ENCODE measurements at regions not wholly inside any gene's neighbourhood (a gene's known extent, or its start where the extent isn't known, plus 50 kb on each side); places are given as distances from the start of the nearest gene placed in this dataset.
A peak's percentile ranks its signal among the peaks of the same experiment; 100 is the strongest.
"Not testable (repeated sequence)": the region's sequence is repeated elsewhere in the genome, so short reads cannot be mapped to it uniquely, and the experiment has no call there.

- DNase-seq = no peak
These were observed 172.2 kb downstream of the SUCLG1 start for GRCh38 chr2:84286878-84287277.

- DNase-seq = no peak
These were observed 173.9 kb downstream of the SUCLG1 start for GRCh38 chr2:84285056-84285747.

- peak; percentile 12 for DNase-seq
These were observed 175.6 kb downstream of the SUCLG1 start for GRCh38 chr2:84283506-84283905.

- DNase-seq = no peak
These were observed 177.6 kb downstream of the SUCLG1 start for GRCh38 chr2:84281510-84281909.

- no peak for DNase-seq
These were observed 178.2 kb downstream of the SUCLG1 start for GRCh38 chr2:84280873-84281272.

GRCh38 chr2:84278386-84278785 is 180.7 kb downstream of the SUCLG1 start:
- no peak for DNase-seq

GRCh38 chr2:84276590-84277255 is 182.4 kb downstream of the SUCLG1 start:
- no peak for DNase-seq

- no peak for DNase-seq
These were observed 185.7 kb downstream of the SUCLG1 start for GRCh38 chr2:84273406-84273805.

GRCh38 chr2:84271977-84272376 is 187.1 kb downstream of the SUCLG1 start:
- no peak for DNase-seq

GRCh38 chr2:84257831-84258230 is 201.2 kb downstream of the SUCLG1 start:
- DNase-seq = no peak

GRCh38 chr2:84251651-84252302 is 207.3 kb downstream of the SUCLG1 start:
- DNase-seq = no peak

GRCh38 chr2:84249140-84249539 is 209.9 kb downstream of the SUCLG1 start:
- no peak for DNase-seq

GRCh38 chr2:84247532-84247931 is 211.5 kb downstream of the SUCLG1 start:
- DNase-seq = no peak

GRCh38 chr2:84243788-84244733 is 215.0 kb downstream of the SUCLG1 start:
- no peak for DNase-seq

- no peak for DNase-seq
These were observed 220.2 kb downstream of the SUCLG1 start for GRCh38 chr2:84238907-84239306.

- DNase-seq = no peak
These were observed 222.8 kb downstream of the SUCLG1 start for GRCh38 chr2:84236288-84236687.

GRCh38 chr2:84234103-84234502 is 225.0 kb downstream of the SUCLG1 start:
- no peak for DNase-seq

GRCh38 chr2:84231478-84231877 is 227.6 kb downstream of the SUCLG1 start:
- no peak for DNase-seq

GRCh38 chr2:84224121-84224520 is 235.0 kb downstream of the SUCLG1 start:
- no peak for DNase-seq

GRCh38 chr2:84223191-84223590 is 235.9 kb downstream of the SUCLG1 start:
- no peak for DNase-seq

GRCh38 chr2:84221102-84221501 is 238.0 kb downstream of the SUCLG1 start:
- not testable (repeated sequence) for DNase-seq

GRCh38 chr2:84217456-84217855 is 241.6 kb downstream of the SUCLG1 start:
- DNase-seq = no peak

GRCh38 chr2:84214455-84214854 is 244.6 kb downstream of the SUCLG1 start:
- no peak for DNase-seq
